SK-N-SH treated with all-trans-retinoic acid at 6 μM for 48 hours (cell line): ENCODE measurements at regions not wholly inside any gene's neighbourhood (a gene's known extent, or its start where the extent isn't known, plus 50 kb on each side); places are given as distances from the start of the nearest gene placed in this dataset.

Source experiments
- ATAC-seq: fragments of 200-7000 bp; cut with Tn5 transposase; 3 replicates; pipeline ENCODE4 v1.9.1; 2020; ENCODE audit warnings: mild to moderate bottlenecking, moderate library complexity
- BACH2 ChIP-seq: fragments of 250-450 bp; sonication (Bioruptor Pico); IDR thresholded peaks from 2 replicates; pipeline ENCODE4 v1.9.0; 2021; ENCODE audit warnings: mild to moderate bottlenecking, borderline replicate concordance
- CSDC2 ChIP-seq: fragments of 250-450 bp; sonication (Bioruptor Pico); IDR thresholded peaks from 2 replicates; pipeline ENCODE4 v1.5.0; 2020; ENCODE audit warnings: mild to moderate bottlenecking, moderate library complexity
- ISL1 ChIP-seq: fragments of 250-450 bp; sonication (Bioruptor Pico); IDR thresholded peaks from 2 replicates; pipeline ENCODE4 v2.1.2; 2022; ENCODE audit warnings: mild to moderate bottlenecking, moderate library complexity
- OSR1 ChIP-seq: fragments of 250-450 bp; sonication (Bioruptor Pico); IDR thresholded peaks from 2 replicates; pipeline ENCODE4 v1.8.0; 2022; ENCODE audit warnings: moderate library complexity, mild to moderate bottlenecking, inconsistent platforms
- PATZ1 ChIP-seq: fragments of 250-450 bp; sonication (Bioruptor Pico); IDR thresholded peaks from 2 replicates; pipeline ENCODE4 v1.8.0; 2020; ENCODE audit warnings: mild to moderate bottlenecking, moderate library complexity, borderline replicate concordance
- PPARA ChIP-seq: fragments of 250-450 bp; sonication (Bioruptor Pico); IDR thresholded peaks from 2 replicates; pipeline ENCODE4 v1.5.0; 2020; ENCODE audit warnings: mild to moderate bottlenecking, borderline replicate concordance
- RARB ChIP-seq: fragments of 250-450 bp; sonication (Bioruptor Pico); IDR thresholded peaks from 2 replicates; pipeline ENCODE4 v1.8.0; 2021; ENCODE audit warnings: mild to moderate bottlenecking, moderate library complexity
- SNAI2 ChIP-seq: fragments of 250-450 bp; sonication (Bioruptor Pico); IDR thresholded peaks from 2 replicates; pipeline ENCODE4 v1.5.0; 2020; ENCODE audit warnings: mild to moderate bottlenecking, moderate library complexity
- TCF4 ChIP-seq: fragments of 250-450 bp; sonication (Bioruptor Pico); IDR thresholded peaks from 2 replicates; pipeline ENCODE4 v1.8.0; 2021; ENCODE audit warnings: mild to moderate bottlenecking, moderate library complexity, borderline replicate concordance
- TOX ChIP-seq: fragments of 250-450 bp; sonication (Bioruptor Pico); IDR thresholded peaks from 2 replicates; pipeline ENCODE4 v1.8.0; 2021; ENCODE audit warnings: mild to moderate bottlenecking, moderate library complexity, borderline replicate concordance
- ZC3H10 ChIP-seq: fragments of 250-450 bp; sonication (Bioruptor Pico); IDR thresholded peaks from 2 replicates; pipeline ENCODE4 v1.5.1; 2021; ENCODE audit warnings: mild to moderate bottlenecking, moderate library complexity
- ZFP3 ChIP-seq: fragments of 250-450 bp; sonication (Bioruptor Pico); IDR thresholded peaks from 2 replicates; pipeline ENCODE4 v1.5.0; 2020; ENCODE audit warnings: mild to moderate bottlenecking, moderate library complexity
- ZFP30 ChIP-seq: fragments of 450-650 bp; formaldehyde crosslinking; IDR thresholded peaks from 2 replicates; pipeline ENCODE4 v1.5.0; 2022; ENCODE audit warnings: mild to moderate bottlenecking, moderate library complexity
- ZNF565 ChIP-seq: fragments of 450-650 bp; formaldehyde crosslinking; conservative IDR thresholded peaks from 2 replicates; pipeline ENCODE4 v1.5.0; 2020; ENCODE audit warnings: low read depth, mild to moderate bottlenecking, moderate library complexity
- ZNF8 ChIP-seq: fragments of 450-650 bp; formaldehyde crosslinking; IDR thresholded peaks from 2 replicates; pipeline ENCODE4 v1.5.0; 2020; ENCODE audit warnings: mild to moderate bottlenecking, moderate library complexity
- TF ChIP-seq, protein P1 (sequence below): fragments of 250-450 bp; sonication (Bioruptor Pico); IDR thresholded peaks from 2 replicates; pipeline ENCODE4 v1.8.0; 2021; ENCODE audit warnings: low read depth, mild to moderate bottlenecking, moderate library complexity, borderline replicate concordance
- TF ChIP-seq, protein P2 (sequence below): fragments of 250-450 bp; sonication (Bioruptor Pico); IDR thresholded peaks from 2 replicates; pipeline ENCODE4 v1.5.1; 2020; ENCODE audit warnings: low read depth, mild to moderate bottlenecking, moderate library complexity
- TF ChIP-seq, protein P3 (sequence below): fragments of 250-450 bp; sonication (Bioruptor Pico); IDR thresholded peaks from 2 replicates; pipeline ENCODE4 v1.5.1; 2021; ENCODE audit warnings: mild to moderate bottlenecking, moderate library complexity
- TF ChIP-seq, protein P4 (sequence below): fragments of 250-450 bp; sonication (Bioruptor Pico); IDR thresholded peaks from 2 replicates; pipeline ENCODE4 v1.5.0; 2020; ENCODE audit warnings: mild to moderate bottlenecking, moderate library complexity

DNA sequence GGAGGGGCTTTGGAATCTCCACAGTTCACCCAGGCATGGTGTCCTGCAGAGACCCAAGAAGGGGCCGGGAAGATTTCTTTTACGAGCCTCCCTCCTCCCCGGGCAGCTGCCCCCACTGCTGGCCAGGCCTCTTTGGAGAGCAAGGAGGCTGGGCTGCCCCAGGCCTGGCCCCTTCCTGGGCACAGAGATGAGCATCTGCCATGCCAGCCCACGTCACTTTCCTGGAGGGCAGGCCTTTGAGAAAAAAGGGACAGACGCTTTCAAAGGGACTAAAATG lies 60.5 kb upstream of the FGF3 start (continued):
- TF ChIP-seq ZFP30 (CRISPR knock-in tag): no peak
- no peak for TF ChIP-seq ZNF8 (CRISPR knock-in tag)
- no peak for TF ChIP-seq TCF4
- TF ChIP-seq, protein P1, sequence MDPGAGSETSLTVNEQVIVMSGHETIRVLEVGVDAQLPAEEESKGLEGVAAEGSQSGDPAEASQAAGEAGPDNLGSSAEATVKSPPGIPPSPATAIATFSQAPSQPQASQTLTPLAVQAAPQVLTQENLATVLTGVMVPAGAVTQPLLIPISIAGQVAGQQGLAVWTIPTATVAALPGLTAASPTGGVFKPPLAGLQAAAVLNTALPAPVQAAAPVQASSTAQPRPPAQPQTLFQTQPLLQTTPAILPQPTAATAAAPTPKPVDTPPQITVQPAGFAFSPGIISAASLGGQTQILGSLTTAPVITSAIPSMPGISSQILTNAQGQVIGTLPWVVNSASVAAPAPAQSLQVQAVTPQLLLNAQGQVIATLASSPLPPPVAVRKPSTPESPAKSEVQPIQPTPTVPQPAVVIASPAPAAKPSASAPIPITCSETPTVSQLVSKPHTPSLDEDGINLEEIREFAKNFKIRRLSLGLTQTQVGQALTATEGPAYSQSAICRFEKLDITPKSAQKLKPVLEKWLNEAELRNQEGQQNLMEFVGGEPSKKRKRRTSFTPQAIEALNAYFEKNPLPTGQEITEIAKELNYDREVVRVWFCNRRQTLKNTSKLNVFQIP (CRISPR knock-in tag): no peak

DNA sequence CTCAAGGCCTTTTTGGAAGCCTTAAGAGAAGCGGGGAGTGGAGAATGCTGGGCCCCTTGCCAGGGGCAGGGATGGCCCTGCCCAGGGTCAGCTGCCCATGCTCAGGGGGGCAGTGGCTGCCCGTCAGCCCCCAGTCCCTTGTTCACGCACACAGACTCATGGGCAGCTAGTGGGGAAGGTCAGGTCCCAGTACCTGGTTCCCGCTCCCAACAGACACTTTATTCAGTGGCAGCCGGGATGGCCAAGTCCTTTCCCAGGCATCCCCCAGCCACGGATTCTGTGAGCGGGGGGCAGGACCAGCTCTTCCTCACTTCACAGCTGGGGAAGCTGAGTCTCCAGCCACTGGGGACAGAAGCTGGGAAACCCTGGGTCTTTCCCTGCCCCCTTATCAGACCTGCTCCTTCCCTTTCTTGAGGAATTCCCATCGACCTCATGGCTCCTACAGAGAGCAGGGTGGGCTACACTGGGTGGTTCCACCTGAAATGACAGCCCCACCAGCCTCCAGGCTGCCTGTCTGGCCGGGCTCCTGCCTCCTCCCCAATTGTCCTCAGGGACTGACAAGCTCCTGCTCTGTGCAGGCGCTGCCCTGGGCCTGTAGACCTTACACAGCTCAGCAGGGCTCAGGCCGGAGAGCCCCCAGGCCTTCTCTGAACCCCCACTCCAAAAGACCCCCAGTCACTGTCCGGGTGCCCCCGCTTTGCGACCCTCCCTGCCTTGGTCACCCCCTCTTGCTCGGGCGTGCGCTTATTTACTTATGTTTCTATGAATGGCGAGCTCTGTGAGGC lies 61.0 kb upstream of the FGF3 start:
- no peak for TF ChIP-seq RARB (CRISPR knock-in tag)
- no peak for TF ChIP-seq ZFP30 (CRISPR knock-in tag)
- TF ChIP-seq TOX (CRISPR knock-in tag): no peak
- TF ChIP-seq, protein P2, sequence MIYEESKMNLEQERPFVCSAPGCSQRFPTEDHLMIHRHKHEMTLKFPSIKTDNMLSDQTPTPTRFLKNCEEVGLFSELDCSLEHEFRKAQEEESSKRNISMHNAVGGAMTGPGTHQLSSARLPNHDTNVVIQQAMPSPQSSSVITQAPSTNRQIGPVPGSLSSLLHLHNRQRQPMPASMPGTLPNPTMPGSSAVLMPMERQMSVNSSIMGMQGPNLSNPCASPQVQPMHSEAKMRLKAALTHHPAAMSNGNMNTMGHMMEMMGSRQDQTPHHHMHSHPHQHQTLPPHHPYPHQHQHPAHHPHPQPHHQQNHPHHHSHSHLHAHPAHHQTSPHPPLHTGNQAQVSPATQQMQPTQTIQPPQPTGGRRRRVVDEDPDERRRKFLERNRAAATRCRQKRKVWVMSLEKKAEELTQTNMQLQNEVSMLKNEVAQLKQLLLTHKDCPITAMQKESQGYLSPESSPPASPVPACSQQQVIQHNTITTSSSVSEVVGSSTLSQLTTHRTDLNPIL (CRISPR knock-in tag): no peak
- no peak for TF ChIP-seq OSR1 (CRISPR knock-in tag)
- no peak for TF ChIP-seq ZFP3 (CRISPR knock-in tag)
- no peak for TF ChIP-seq ZNF565
- TF ChIP-seq, protein P3, sequence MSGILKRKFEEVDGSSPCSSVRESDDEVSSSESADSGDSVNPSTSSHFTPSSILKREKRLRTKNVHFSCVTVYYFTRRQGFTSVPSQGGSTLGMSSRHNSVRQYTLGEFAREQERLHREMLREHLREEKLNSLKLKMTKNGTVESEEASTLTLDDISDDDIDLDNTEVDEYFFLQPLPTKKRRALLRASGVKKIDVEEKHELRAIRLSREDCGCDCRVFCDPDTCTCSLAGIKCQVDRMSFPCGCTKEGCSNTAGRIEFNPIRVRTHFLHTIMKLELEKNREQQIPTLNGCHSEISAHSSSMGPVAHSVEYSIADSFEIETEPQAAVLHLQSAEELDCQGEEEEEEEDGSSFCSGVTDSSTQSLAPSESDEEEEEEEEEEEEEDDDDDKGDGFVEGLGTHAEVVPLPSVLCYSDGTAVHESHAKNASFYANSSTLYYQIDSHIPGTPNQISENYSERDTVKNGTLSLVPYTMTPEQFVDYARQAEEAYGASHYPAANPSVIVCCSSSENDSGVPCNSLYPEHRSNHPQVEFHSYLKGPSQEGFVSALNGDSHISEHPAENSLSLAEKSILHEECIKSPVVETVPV (CRISPR knock-in tag): no peak
- TF ChIP-seq ZC3H10 (CRISPR knock-in tag): no peak
- TF ChIP-seq BACH2 (CRISPR knock-in tag): no peak
- no peak for ATAC-seq

- TF ChIP-seq, protein P4, sequence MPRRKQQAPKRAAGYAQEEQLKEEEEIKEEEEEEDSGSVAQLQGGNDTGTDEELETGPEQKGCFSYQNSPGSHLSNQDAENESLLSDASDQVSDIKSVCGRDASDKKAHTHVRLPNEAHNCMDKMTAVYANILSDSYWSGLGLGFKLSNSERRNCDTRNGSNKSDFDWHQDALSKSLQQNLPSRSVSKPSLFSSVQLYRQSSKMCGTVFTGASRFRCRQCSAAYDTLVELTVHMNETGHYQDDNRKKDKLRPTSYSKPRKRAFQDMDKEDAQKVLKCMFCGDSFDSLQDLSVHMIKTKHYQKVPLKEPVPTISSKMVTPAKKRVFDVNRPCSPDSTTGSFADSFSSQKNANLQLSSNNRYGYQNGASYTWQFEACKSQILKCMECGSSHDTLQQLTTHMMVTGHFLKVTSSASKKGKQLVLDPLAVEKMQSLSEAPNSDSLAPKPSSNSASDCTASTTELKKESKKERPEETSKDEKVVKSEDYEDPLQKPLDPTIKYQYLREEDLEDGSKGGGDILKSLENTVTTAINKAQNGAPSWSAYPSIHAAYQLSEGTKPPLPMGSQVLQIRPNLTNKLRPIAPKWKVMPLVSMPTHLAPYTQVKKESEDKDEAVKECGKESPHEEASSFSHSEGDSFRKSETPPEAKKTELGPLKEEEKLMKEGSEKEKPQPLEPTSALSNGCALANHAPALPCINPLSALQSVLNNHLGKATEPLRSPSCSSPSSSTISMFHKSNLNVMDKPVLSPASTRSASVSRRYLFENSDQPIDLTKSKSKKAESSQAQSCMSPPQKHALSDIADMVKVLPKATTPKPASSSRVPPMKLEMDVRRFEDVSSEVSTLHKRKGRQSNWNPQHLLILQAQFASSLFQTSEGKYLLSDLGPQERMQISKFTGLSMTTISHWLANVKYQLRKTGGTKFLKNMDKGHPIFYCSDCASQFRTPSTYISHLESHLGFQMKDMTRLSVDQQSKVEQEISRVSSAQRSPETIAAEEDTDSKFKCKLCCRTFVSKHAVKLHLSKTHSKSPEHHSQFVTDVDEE (CRISPR knock-in tag): no peak
- no peak for TF ChIP-seq ZC3H10 (CRISPR knock-in tag)
Measured at GRCh38 chr11:69880826-69881445, 61.7 kb upstream of the FGF3 start.

DNA sequence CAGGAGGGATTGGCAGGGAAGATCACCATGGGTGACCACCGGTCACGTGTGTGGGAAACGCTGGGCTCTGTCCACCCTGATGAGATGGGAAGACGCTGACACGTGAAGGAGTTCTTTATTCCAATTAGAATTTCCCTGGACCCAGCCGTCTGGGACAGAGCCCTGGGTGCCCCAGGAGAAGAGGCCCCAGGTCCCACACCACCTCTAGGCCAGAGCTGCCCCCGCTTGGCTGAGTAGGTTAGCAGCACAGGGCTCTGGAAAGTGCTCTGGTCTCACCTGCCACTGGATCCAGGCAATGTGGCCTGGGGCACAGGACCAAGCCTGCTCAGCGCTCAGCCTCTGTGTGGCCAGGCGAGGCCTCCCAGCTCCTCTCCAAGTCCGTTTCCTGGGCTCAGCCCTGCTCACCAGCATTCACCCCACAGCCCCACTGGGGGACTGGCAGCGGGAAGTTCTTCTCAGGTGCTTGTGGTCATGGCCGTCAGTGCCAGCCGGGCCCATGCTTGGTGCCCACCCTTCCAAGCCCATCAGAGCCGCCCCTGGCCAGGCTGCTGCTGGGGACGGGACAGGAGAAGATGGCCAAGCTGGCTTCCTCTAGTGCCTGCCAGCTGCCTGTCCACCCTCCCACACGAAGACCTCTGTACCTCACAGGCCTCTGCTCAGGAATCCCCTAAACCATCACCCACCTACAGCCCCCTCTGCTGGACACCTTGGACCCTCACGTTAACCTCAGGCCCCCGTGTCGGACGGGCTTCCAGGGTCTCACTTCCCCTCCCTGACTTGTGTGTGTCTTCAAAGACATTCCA lies 62.5 kb upstream of the FGF3 start:
- 0 out of 3 replicates have a peak, but pooled peaks have one; percentile 37 for ATAC-seq
- no peak for TF ChIP-seq TOX (CRISPR knock-in tag)
- no peak for TF ChIP-seq SNAI2
- TF ChIP-seq ZFP30 (CRISPR knock-in tag): no peak
- TF ChIP-seq PATZ1: no peak
- no peak for TF ChIP-seq PPARA (CRISPR knock-in tag)
- TF ChIP-seq ISL1 (CRISPR knock-in tag): no peak
- TF ChIP-seq OSR1 (CRISPR knock-in tag): no peak
- TF ChIP-seq TCF4: no peak
- TF ChIP-seq CSDC2: no peak

More at GRCh38 chr11:69880826-69881445, 61.7 kb upstream of the FGF3 start:
- no peak for ATAC-seq
